ENCODE measurements at regions not wholly inside any gene's neighbourhood (a gene's known extent, or its start where the extent isn't known, plus 50 kb on each side); places are given as distances from the start of the nearest gene placed in this dataset.

DNA sequence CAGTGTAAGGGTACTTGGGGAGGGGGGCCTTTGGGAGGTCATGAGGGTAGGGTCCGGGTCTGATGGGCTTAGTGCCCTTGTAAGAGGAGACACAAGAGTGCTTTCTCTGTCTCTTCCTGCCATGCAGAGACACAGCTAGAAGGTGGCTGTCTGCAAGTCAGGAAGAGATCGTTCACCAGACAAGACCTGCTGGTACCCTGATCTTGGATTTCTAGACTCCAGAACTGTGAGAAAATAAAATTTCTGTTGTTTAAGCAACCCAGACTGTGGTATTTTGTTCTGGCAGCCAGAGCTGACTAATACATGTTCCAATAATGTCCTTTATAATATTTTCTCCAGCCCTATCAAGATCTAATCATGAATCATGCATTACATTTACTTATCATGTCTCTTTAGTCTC lies 130.0 kb upstream of the VEPH1 start (continued):
- TF ChIP-seq, protein P1, sequence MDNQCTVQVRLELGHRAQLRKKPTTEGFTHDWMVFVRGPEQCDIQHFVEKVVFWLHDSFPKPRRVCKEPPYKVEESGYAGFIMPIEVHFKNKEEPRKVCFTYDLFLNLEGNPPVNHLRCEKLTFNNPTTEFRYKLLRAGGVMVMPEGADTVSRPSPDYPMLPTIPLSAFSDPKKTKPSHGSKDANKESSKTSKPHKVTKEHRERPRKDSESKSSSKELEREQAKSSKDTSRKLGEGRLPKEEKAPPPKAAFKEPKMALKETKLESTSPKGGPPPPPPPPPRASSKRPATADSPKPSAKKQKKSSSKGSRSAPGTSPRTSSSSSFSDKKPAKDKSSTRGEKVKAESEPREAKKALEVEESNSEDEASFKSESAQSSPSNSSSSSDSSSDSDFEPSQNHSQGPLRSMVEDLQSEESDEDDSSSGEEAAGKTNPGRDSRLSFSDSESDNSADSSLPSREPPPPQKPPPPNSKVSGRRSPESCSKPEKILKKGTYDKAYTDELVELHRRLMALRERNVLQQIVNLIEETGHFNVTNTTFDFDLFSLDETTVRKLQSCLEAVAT (IDR thresholded peaks at IDR 0.05): no peak
- no peak for TF ChIP-seq EWSR1 (IDR thresholded peaks at IDR 0.05; ENCODE audit: borderline replicate concordance, low read depth, partially characterized antibody)

DNA sequence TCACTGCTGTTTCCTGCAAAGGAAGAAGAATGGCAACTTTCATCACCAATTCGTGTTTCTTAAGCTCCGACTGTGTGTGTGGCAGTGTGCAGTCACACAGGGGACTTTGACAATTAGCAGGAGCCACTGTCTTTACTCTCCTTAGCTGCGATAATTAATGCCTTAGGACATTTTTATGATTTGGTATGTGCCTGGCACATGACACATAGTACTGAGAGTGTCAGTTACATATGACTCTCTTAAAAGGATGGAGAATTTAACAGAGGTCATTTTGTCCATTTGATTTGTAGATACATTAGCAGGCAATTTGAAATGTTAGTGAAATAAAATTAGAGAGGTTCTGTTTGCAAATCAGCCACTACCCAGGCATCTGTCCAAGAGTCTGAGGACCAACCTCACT lies 128.9 kb upstream of the VEPH1 start:
- no peak overlapping the region for H3K4me2 ChIP-seq (ENCODE audit: insufficient read depth, low read length)
- no peak overlapping the region for H3K9ac ChIP-seq (ENCODE audit: insufficient read depth in 1 of 2, low read depth in 2 of 2, low read length in 2 of 2)
- ChIA-PET CTCF (ENCODE audit: low intra/inter-chr PET ratio) (no interaction called here), POLR2A (interaction anchor here (0.8 kb wide), 1 partner anchor 241 kb away, joined by 3 read pairs; no protein-coding TSS in a partner anchor)
- DNase-seq (ENCODE audit: extremely low read depth in 1 of 4, low spot score in 3 of 4) (no peak), ATAC-seq (no peak), FAIRE-seq (no peak)
- no peaks in the 10 kb centered on the region for H3K9me3 ChIP-seq (replicated peaks; ENCODE audit: control insufficient read depth, insufficient read depth, low read depth, low read length)
- intact Hi-C loops (cut with micrococcal nuclease) (no loop called here), in situ Hi-C loops (cut with MboI) (no loop called here)
- no peak overlapping the region for H2AFZ ChIP-seq (ENCODE audit: low read depth, low read length)
- no peak overlapping the region for H3K4me3 ChIP-seq
- BruUV-seq (replicated peaks): no TSS peak
- peaks cover 0 to 2% of the 10 kb centered on the region in 2 experiments; a peak in 1 of 5 replicates for H3K4me1 ChIP-seq (replicated peaks in 1 of 2; ENCODE audit: control insufficient read depth in 2 of 2, insufficient read depth in 2 of 2, low read length in 2 of 2)
- no peaks in the 10 kb centered on the region for H4K20me1 ChIP-seq (replicated peaks; ENCODE audit: control insufficient read depth, insufficient read depth, low read length)
- H3K27ac ChIP-seq (ENCODE audit: extremely low read depth, low read depth, low read length): no peak overlapping the region
- H3K79me2 ChIP-seq (ENCODE audit: control insufficient read depth, insufficient read depth, low read length): no peaks in the 10 kb centered on the region
- WGBS (ENCODE audit: insufficient coverage, low coverage, missing lambda C conversion rate): 0% methylated on average over 3 of the region's 3 CpGs
- no peaks in the 10 kb centered on the region for H3K9me1 ChIP-seq (ENCODE audit: control insufficient read depth, insufficient read depth, low read length)
- 0 out of 5 replicates have a peak, but pooled peaks cover 0 to 4% of the 10 kb centered on the region in 2 experiments for H3K27me3 ChIP-seq (ENCODE audit: control insufficient read depth in 2 of 2, insufficient read depth in 2 of 2, low read length in 2 of 2)
- no peaks in the 10 kb centered on the region for H3K36me3 ChIP-seq (ENCODE audit: control insufficient read depth, insufficient read depth, low read length)
- TF ChIP-seq, protein P2, sequence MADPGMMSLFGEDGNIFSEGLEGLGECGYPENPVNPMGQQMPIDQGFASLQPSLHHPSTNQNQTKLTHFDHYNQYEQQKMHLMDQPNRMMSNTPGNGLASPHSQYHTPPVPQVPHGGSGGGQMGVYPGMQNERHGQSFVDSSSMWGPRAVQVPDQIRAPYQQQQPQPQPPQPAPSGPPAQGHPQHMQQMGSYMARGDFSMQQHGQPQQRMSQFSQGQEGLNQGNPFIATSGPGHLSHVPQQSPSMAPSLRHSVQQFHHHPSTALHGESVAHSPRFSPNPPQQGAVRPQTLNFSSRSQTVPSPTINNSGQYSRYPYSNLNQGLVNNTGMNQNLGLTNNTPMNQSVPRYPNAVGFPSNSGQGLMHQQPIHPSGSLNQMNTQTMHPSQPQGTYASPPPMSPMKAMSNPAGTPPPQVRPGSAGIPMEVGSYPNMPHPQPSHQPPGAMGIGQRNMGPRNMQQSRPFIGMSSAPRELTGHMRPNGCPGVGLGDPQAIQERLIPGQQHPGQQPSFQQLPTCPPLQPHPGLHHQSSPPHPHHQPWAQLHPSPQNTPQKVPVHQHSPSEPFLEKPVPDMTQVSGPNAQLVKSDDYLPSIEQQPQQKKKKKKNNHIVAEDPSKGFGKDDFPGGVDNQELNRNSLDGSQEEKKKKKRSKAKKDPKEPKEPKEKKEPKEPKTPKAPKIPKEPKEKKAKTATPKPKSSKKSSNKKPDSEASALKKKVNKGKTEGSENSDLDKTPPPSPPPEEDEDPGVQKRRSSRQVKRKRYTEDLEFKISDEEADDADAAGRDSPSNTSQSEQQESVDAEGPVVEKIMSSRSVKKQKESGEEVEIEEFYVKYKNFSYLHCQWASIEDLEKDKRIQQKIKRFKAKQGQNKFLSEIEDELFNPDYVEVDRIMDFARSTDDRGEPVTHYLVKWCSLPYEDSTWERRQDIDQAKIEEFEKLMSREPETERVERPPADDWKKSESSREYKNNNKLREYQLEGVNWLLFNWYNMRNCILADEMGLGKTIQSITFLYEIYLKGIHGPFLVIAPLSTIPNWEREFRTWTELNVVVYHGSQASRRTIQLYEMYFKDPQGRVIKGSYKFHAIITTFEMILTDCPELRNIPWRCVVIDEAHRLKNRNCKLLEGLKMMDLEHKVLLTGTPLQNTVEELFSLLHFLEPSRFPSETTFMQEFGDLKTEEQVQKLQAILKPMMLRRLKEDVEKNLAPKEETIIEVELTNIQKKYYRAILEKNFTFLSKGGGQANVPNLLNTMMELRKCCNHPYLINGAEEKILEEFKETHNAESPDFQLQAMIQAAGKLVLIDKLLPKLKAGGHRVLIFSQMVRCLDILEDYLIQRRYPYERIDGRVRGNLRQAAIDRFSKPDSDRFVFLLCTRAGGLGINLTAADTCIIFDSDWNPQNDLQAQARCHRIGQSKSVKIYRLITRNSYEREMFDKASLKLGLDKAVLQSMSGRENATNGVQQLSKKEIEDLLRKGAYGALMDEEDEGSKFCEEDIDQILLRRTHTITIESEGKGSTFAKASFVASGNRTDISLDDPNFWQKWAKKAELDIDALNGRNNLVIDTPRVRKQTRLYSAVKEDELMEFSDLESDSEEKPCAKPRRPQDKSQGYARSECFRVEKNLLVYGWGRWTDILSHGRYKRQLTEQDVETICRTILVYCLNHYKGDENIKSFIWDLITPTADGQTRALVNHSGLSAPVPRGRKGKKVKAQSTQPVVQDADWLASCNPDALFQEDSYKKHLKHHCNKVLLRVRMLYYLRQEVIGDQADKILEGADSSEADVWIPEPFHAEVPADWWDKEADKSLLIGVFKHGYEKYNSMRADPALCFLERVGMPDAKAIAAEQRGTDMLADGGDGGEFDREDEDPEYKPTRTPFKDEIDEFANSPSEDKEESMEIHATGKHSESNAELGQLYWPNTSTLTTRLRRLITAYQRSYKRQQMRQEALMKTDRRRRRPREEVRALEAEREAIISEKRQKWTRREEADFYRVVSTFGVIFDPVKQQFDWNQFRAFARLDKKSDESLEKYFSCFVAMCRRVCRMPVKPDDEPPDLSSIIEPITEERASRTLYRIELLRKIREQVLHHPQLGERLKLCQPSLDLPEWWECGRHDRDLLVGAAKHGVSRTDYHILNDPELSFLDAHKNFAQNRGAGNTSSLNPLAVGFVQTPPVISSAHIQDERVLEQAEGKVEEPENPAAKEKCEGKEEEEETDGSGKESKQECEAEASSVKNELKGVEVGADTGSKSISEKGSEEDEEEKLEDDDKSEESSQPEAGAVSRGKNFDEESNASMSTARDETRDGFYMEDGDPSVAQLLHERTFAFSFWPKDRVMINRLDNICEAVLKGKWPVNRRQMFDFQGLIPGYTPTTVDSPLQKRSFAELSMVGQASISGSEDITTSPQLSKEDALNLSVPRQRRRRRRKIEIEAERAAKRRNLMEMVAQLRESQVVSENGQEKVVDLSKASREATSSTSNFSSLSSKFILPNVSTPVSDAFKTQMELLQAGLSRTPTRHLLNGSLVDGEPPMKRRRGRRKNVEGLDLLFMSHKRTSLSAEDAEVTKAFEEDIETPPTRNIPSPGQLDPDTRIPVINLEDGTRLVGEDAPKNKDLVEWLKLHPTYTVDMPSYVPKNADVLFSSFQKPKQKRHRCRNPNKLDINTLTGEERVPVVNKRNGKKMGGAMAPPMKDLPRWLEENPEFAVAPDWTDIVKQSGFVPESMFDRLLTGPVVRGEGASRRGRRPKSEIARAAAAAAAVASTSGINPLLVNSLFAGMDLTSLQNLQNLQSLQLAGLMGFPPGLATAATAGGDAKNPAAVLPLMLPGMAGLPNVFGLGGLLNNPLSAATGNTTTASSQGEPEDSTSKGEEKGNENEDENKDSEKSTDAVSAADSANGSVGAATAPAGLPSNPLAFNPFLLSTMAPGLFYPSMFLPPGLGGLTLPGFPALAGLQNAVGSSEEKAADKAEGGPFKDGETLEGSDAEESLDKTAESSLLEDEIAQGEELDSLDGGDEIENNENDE (IDR thresholded peaks at IDR 0.05; ENCODE audit: low read depth, low read length): no peak
- TF ChIP-seq, protein P3, sequence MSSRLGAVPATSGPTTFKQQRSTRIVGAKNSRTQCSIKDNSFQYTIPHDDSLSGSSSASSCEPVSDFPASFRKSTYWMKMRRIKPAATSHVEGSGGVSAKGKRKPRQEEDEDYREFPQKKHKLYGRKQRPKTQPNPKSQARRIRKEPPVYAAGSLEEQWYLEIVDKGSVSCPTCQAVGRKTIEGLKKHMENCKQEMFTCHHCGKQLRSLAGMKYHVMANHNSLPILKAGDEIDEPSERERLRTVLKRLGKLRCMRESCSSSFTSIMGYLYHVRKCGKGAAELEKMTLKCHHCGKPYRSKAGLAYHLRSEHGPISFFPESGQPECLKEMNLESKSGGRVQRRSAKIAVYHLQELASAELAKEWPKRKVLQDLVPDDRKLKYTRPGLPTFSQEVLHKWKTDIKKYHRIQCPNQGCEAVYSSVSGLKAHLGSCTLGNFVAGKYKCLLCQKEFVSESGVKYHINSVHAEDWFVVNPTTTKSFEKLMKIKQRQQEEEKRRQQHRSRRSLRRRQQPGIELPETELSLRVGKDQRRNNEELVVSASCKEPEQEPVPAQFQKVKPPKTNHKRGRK (tag; IDR thresholded peaks at IDR 0.05): no peak
- no peak for TF ChIP-seq ZNF316 (IDR thresholded peaks at IDR 0.05)
- TF ChIP-seq BHLHE40 (IDR thresholded peaks at IDR 0.05; ENCODE audit: low read length): no peak
- TF ChIP-seq U2AF1 (optimal IDR thresholded peaks at IDR 0.05; ENCODE audit: low read depth, low read length): no peak
